ENCODE measurements at regions not wholly inside any gene's neighbourhood (a gene's known extent, or its start where the extent isn't known, plus 50 kb on each side); places are given as distances from the start of the nearest gene placed in this dataset.
"Not testable (repeated sequence)": the region's sequence is repeated elsewhere in the genome, so short reads cannot be mapped to it uniquely, and the experiment has no call there.

GRCh38 chr6:125586074-125586473 lies 163.4 kb upstream of the HEY2 start:
- intact Hi-C loops (cut with micrococcal nuclease; ENCODE audit: unreplicated experiment), result no loop called here
- ChIA-PET CTCF (no interaction called here), POLR2A (ENCODE audit: low non-redundant PET) (no interaction called here)
- no peaks in the 10 kb centered on the region for H3K36me3 ChIP-seq (ENCODE audit: insufficient read depth, low read length, poor library complexity, severe bottlenecking)
- no peak overlapping the region for H3K27ac ChIP-seq (ENCODE audit: low read depth, low read length, poor library complexity, severe bottlenecking)
- no peak for TF ChIP-seq CTCF (conservative IDR thresholded peaks at IDR 0.05; ENCODE audit: low read depth, low read length)
- TF ChIP-seq EZH2 (IDR thresholded peaks at IDR 0.05; ENCODE audit: borderline replicate concordance, low read depth, low read length, poor library complexity, severe bottlenecking), result no peak
- no peaks in the 10 kb centered on the region for H3K4me1 ChIP-seq (ENCODE audit: insufficient read depth, low read length, poor library complexity, severe bottlenecking)
- BruUV-seq (replicated peaks), result no TSS peak
- no peaks in the 10 kb centered on the region for H3K9me3 ChIP-seq (ENCODE audit: low read depth, low read length, poor library complexity, severe bottlenecking)
- no peak overlapping the region for H3K4me3 ChIP-seq (ENCODE audit: low read depth, low read length, poor library complexity, severe bottlenecking)
- no peak for DNase-seq (ENCODE audit: low spot score)
- H3K27me3 ChIP-seq (replicated peaks; ENCODE audit: insufficient read depth, low read depth, low read length, poor library complexity), result no peaks in the 10 kb centered on the region

GRCh38 chr6:125586605-125587004 lies 162.8 kb upstream of the HEY2 start:
- intact Hi-C loops (cut with micrococcal nuclease; ENCODE audit: unreplicated experiment), result no loop called here

GRCh38 chr6:125587666-125588632 lies 161.5 kb upstream of the HEY2 start:
- TF ChIP-seq EZH2 (IDR thresholded peaks at IDR 0.05; ENCODE audit: borderline replicate concordance, low read depth, low read length, poor library complexity, severe bottlenecking) (no peak), CTCF (conservative IDR thresholded peaks at IDR 0.05; ENCODE audit: low read depth, low read length) (no peak)
- no TSS peak for BruUV-seq (replicated peaks)
- H3K4me3 ChIP-seq (ENCODE audit: low read depth, low read length, poor library complexity, severe bottlenecking), result no peak overlapping the region
- ChIA-PET CTCF (no interaction called here), POLR2A (ENCODE audit: low non-redundant PET) (no interaction called here)
- no peak for DNase-seq (ENCODE audit: low spot score)
- no peaks in the 10 kb centered on the region for H3K9me3 ChIP-seq (ENCODE audit: low read depth, low read length, poor library complexity, severe bottlenecking)
- no peaks in the 10 kb centered on the region for H3K36me3 ChIP-seq (ENCODE audit: insufficient read depth, low read length, poor library complexity, severe bottlenecking)
- intact Hi-C loops (cut with micrococcal nuclease; ENCODE audit: unreplicated experiment), result no loop called here
- no peaks in the 10 kb centered on the region for H3K27me3 ChIP-seq (replicated peaks; ENCODE audit: insufficient read depth, low read depth, low read length, poor library complexity)
- no peaks in the 10 kb centered on the region for H3K4me1 ChIP-seq (ENCODE audit: insufficient read depth, low read length, poor library complexity, severe bottlenecking)
- no peak overlapping the region for H3K27ac ChIP-seq (ENCODE audit: low read depth, low read length, poor library complexity, severe bottlenecking)

More at GRCh38 chr6:125586605-125587004, 162.8 kb upstream of the HEY2 start:
- POLR2A ChIA-PET (ENCODE audit: low non-redundant PET), result no interaction called here
- H3K9me3 ChIP-seq (ENCODE audit: low read depth, low read length, poor library complexity, severe bottlenecking), result no peaks in the 10 kb centered on the region
- TF ChIP-seq EZH2 (IDR thresholded peaks at IDR 0.05; ENCODE audit: borderline replicate concordance, low read depth, low read length, poor library complexity, severe bottlenecking), result no peak
- no peak for TF ChIP-seq CTCF (conservative IDR thresholded peaks at IDR 0.05; ENCODE audit: low read depth, low read length)
- no TSS peak for BruUV-seq (replicated peaks)
- CTCF ChIA-PET, result no interaction called here
- H3K27ac ChIP-seq (ENCODE audit: low read depth, low read length, poor library complexity, severe bottlenecking), result no peak overlapping the region
- no peaks in the 10 kb centered on the region for H3K4me1 ChIP-seq (ENCODE audit: insufficient read depth, low read length, poor library complexity, severe bottlenecking)
- DNase-seq (ENCODE audit: low spot score), result no peak
- H3K36me3 ChIP-seq (ENCODE audit: insufficient read depth, low read length, poor library complexity, severe bottlenecking), result no peaks in the 10 kb centered on the region
- no peaks in the 10 kb centered on the region for H3K27me3 ChIP-seq (replicated peaks; ENCODE audit: insufficient read depth, low read depth, low read length, poor library complexity)
- H3K4me3 ChIP-seq (ENCODE audit: low read depth, low read length, poor library complexity, severe bottlenecking), result no peak overlapping the region

GRCh38 chr6:125591796-125592195 lies 157.6 kb upstream of the HEY2 start:
- CTCF ChIA-PET; H3K9me3 ChIP-seq (ENCODE audit: low read depth, low read length, poor library complexity, severe bottlenecking); H3K27ac ChIP-seq (ENCODE audit: low read depth, low read length, poor library complexity, severe bottlenecking); intact Hi-C loops (cut with micrococcal nuclease; ENCODE audit: unreplicated experiment); BruUV-seq (replicated peaks); POLR2A ChIA-PET (ENCODE audit: low non-redundant PET); H3K36me3 ChIP-seq (ENCODE audit: insufficient read depth, low read length, poor library complexity, severe bottlenecking); H3K4me1 ChIP-seq (ENCODE audit: insufficient read depth, low read length, poor library complexity, severe bottlenecking); DNase-seq (ENCODE audit: low spot score); H3K4me3 ChIP-seq (ENCODE audit: low read depth, low read length, poor library complexity, severe bottlenecking); H3K27me3 ChIP-seq (replicated peaks; ENCODE audit: insufficient read depth, low read depth, low read length, poor library complexity): not testable (repeated sequence)
